ENCODE measurements at regions not wholly inside any gene's neighbourhood (a gene's known extent, or its start where the extent isn't known, plus 50 kb on each side); places are given as distances from the start of the nearest gene placed in this dataset.

DNA sequence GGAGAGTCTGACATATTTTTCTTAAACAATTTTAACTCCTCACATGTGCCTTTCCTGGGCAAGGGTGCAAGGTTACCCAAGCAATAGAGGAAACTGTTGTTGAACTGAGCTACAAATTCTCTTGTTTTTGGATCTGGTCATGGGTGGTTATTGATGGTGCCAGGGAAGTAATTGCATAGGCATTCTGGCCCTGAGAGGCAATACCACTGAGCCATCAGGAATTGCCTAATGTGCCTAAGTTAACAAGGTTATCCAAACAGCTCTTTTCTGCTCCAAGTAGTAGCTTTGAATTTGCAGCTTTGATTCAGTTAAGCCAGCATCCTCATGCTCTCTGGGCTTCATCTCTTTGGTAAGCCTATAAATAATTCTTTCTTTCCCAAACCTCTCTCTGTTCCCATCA lies 266.0 kb upstream of the BTBD3 start:
- DNase-seq (ENCODE audit: low read depth) = no peak
- no peaks in the 10 kb centered on the region for H3K27me3 ChIP-seq (ENCODE audit: control insufficient read depth, insufficient read depth, low read length)
- TF ChIP-seq, protein P1, sequence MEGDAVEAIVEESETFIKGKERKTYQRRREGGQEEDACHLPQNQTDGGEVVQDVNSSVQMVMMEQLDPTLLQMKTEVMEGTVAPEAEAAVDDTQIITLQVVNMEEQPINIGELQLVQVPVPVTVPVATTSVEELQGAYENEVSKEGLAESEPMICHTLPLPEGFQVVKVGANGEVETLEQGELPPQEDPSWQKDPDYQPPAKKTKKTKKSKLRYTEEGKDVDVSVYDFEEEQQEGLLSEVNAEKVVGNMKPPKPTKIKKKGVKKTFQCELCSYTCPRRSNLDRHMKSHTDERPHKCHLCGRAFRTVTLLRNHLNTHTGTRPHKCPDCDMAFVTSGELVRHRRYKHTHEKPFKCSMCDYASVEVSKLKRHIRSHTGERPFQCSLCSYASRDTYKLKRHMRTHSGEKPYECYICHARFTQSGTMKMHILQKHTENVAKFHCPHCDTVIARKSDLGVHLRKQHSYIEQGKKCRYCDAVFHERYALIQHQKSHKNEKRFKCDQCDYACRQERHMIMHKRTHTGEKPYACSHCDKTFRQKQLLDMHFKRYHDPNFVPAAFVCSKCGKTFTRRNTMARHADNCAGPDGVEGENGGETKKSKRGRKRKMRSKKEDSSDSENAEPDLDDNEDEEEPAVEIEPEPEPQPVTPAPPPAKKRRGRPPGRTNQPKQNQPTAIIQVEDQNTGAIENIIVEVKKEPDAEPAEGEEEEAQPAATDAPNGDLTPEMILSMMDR (IDR thresholded peaks at IDR 0.05; ENCODE audit: insufficient read depth, low read length, poor library complexity, severe bottlenecking) = no peak
- H3K36me3 ChIP-seq (ENCODE audit: control insufficient read depth, insufficient read depth, low read length) = no peaks in the 10 kb centered on the region
- H3K4me3 ChIP-seq (ENCODE audit: low read depth, low read length) = no peak overlapping the region

DNA sequence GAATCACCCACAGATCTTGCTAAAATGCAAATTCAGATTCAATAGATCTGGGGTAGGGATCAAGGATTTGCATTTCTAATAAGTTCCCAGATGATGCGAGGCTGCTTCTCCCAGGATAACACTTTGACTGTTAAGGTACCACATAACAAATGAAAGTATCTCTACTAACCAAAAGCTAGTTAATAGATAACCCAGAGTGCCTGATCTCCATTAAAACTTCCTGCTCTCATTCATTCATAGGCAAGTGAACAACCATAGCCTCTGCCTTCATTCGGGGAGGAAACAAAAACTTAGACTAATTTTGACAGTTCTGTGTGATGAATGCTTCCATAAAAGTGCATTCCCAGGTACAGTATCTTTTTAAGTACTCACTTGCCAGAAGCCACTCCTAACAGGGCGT lies 265.6 kb upstream of the BTBD3 start:
- no peak for DNase-seq (ENCODE audit: low read depth)
- H3K36me3 ChIP-seq (ENCODE audit: control insufficient read depth, insufficient read depth, low read length) = no peaks in the 10 kb centered on the region
- TF ChIP-seq, protein P1 (IDR thresholded peaks at IDR 0.05; ENCODE audit: insufficient read depth, low read length, poor library complexity, severe bottlenecking) = no peak

GRCh38 chr20:11654766-11655165 lies 262.9 kb upstream of the BTBD3 start:
- DNase-seq (ENCODE audit: low read depth) = peak; percentile 48
- Histone ChIP-seq H3K4me3 (ENCODE audit: low read depth, low read length) (no peak overlapping the region), H3K36me3 (ENCODE audit: control insufficient read depth, insufficient read depth, low read length) (no peaks in the 10 kb centered on the region), H3K27me3 (ENCODE audit: control insufficient read depth, insufficient read depth, low read length) (no peaks in the 10 kb centered on the region)
- TF ChIP-seq, protein P1 (IDR thresholded peaks at IDR 0.05; ENCODE audit: insufficient read depth, low read length, poor library complexity, severe bottlenecking) = no peak

More for the DNA sequence above, 265.6 kb upstream of the BTBD3 start:
- Histone ChIP-seq H3K4me3 (ENCODE audit: low read depth, low read length) (no peak overlapping the region), H3K27me3 (ENCODE audit: control insufficient read depth, insufficient read depth, low read length) (no peaks in the 10 kb centered on the region)

DNA sequence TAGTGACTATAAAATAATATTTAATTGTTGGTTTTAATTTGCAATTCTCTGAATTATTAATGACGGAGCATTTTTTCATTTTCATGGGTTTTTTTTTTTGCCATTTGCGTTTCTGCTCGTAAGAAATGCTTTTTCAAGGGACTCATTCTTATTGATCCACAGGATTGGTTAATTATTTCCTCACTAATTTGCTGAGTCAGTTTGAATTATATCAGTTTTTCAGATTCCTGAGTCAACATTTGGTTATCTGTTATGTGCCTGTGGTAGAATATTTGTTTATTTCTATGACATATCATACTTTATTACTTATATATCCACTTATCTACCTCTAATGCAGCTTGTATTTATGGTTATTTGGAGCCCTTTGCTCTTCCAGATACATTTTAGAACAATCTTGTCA lies 257.0 kb upstream of the BTBD3 start:
- Histone ChIP-seq H3K4me3 (ENCODE audit: low read depth, low read length) (no peak overlapping the region), H3K27me3 (ENCODE audit: control insufficient read depth, insufficient read depth, low read length) (no peaks in the 10 kb centered on the region), H3K36me3 (ENCODE audit: control insufficient read depth, insufficient read depth, low read length) (no peaks in the 10 kb centered on the region)
- DNase-seq (ENCODE audit: low read depth) = no peak
- TF ChIP-seq, protein P1 (IDR thresholded peaks at IDR 0.05; ENCODE audit: insufficient read depth, low read length, poor library complexity, severe bottlenecking) = no peak

DNA sequence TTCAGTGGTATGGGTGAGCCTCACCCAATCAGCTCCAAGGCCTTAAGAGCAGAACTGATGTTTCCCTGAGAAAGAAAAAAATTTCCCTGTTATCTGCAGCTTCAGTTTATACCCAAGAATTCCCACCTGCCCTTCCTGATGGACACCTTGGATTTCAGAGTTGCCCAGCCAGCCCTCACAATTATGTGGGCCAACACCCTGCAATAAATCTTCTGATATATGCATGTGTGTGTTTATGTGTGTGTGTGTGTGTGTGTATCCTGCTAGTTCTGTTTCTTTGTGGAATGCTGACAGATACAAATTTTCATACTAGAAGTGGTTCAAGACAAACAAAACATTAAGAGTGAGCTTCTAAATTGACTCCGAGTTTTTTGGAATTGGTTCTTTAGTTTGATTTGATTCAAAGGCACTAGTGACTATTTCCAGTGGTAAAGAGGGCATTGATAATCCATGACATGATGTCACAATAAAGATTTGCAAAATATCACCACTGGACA lies 246.6 kb upstream of the BTBD3 start:
- Histone ChIP-seq H3K27me3 (ENCODE audit: control insufficient read depth, insufficient read depth, low read length) (no peaks in the 10 kb centered on the region), H3K4me3 (ENCODE audit: low read depth, low read length) (no peak overlapping the region), H3K36me3 (ENCODE audit: control insufficient read depth, insufficient read depth, low read length) (no peaks in the 10 kb centered on the region)
- TF ChIP-seq, protein P1 (IDR thresholded peaks at IDR 0.05; ENCODE audit: insufficient read depth, low read length, poor library complexity, severe bottlenecking) = no peak
- no peak for DNase-seq (ENCODE audit: low read depth)

DNA sequence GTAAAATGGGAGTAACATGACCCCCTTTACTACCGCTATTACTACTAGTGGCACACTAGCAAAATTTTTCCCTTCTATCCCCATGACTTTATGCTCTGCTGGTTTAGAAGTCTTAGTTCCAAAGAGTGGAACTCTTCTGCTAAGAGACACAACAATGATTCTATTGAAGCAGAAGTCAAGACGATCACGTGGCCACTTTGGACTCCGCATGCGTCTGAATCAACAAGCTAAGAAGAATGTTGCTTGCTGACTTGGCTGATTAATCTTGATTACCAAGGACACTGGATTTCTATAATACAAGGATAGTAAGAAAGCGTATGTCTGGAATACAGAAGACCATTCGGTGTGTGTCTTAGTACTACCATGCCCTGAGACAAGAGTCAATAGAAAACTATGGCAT lies 244.7 kb upstream of the BTBD3 start:
- no peak for DNase-seq (ENCODE audit: low read depth)
- H3K36me3 ChIP-seq (ENCODE audit: control insufficient read depth, insufficient read depth, low read length) = no peaks in the 10 kb centered on the region
- TF ChIP-seq, protein P1 (IDR thresholded peaks at IDR 0.05; ENCODE audit: insufficient read depth, low read length, poor library complexity, severe bottlenecking) = no peak
- no peaks in the 10 kb centered on the region for H3K27me3 ChIP-seq (ENCODE audit: control insufficient read depth, insufficient read depth, low read length)
- no peak overlapping the region for H3K4me3 ChIP-seq (ENCODE audit: low read depth, low read length)
